ENCODE measurements at regions not wholly inside any gene's neighbourhood (a gene's known extent, or its start where the extent isn't known, plus 50 kb on each side); places are given as distances from the start of the nearest gene placed in this dataset.

DNA sequence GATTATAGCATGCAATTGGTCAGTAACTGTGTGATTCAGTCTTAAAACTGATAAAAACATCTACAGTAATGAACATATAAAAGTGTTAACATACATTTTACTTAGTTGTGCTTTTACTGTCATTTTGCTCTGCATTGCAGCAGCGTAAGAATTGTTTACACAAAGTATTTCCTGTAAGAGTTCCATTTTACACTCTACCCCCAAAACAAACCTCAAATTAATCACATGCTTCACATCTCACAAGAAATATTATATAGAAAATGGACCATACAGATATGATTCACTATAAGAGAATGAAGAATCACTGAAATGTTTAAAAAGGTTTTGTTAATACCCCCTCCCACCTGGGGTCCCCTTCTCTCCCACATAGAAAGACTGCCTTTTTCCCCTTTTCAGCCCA lies 225.9 kb upstream of the LRRN1 start:
- no peak overlapping the region for H3K27ac ChIP-seq (ENCODE audit: low read depth, low read length, poor library complexity, severe bottlenecking)
- H3K36me3 ChIP-seq (ENCODE audit: insufficient read depth, low read length, poor library complexity, severe bottlenecking), result no peaks in the 10 kb centered on the region
- POLR2A ChIA-PET (ENCODE audit: low non-redundant PET), result no interaction called here
- no TSS peak for BruUV-seq (replicated peaks)
- CTCF ChIA-PET, result no interaction called here
- no peak for DNase-seq (ENCODE audit: low spot score)
- peaks cover 13% of the 10 kb centered on the region for H3K9me3 ChIP-seq (ENCODE audit: low read depth, low read length, poor library complexity, severe bottlenecking)
- no peaks in the 10 kb centered on the region for H3K27me3 ChIP-seq (replicated peaks; ENCODE audit: insufficient read depth, low read depth, low read length, poor library complexity)
- intact Hi-C loops (cut with micrococcal nuclease; ENCODE audit: unreplicated experiment), result no loop called here
- TF ChIP-seq, protein P1, sequence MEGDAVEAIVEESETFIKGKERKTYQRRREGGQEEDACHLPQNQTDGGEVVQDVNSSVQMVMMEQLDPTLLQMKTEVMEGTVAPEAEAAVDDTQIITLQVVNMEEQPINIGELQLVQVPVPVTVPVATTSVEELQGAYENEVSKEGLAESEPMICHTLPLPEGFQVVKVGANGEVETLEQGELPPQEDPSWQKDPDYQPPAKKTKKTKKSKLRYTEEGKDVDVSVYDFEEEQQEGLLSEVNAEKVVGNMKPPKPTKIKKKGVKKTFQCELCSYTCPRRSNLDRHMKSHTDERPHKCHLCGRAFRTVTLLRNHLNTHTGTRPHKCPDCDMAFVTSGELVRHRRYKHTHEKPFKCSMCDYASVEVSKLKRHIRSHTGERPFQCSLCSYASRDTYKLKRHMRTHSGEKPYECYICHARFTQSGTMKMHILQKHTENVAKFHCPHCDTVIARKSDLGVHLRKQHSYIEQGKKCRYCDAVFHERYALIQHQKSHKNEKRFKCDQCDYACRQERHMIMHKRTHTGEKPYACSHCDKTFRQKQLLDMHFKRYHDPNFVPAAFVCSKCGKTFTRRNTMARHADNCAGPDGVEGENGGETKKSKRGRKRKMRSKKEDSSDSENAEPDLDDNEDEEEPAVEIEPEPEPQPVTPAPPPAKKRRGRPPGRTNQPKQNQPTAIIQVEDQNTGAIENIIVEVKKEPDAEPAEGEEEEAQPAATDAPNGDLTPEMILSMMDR (conservative IDR thresholded peaks at IDR 0.05; ENCODE audit: low read depth, low read length), result no peak
- TF ChIP-seq EZH2 (IDR thresholded peaks at IDR 0.05; ENCODE audit: borderline replicate concordance, low read depth, low read length, poor library complexity, severe bottlenecking), result no peak
- H3K4me3 ChIP-seq (ENCODE audit: low read depth, low read length, poor library complexity, severe bottlenecking), result no peak overlapping the region
- H3K4me1 ChIP-seq (ENCODE audit: insufficient read depth, low read length, poor library complexity, severe bottlenecking), result no peaks in the 10 kb centered on the region

DNA sequence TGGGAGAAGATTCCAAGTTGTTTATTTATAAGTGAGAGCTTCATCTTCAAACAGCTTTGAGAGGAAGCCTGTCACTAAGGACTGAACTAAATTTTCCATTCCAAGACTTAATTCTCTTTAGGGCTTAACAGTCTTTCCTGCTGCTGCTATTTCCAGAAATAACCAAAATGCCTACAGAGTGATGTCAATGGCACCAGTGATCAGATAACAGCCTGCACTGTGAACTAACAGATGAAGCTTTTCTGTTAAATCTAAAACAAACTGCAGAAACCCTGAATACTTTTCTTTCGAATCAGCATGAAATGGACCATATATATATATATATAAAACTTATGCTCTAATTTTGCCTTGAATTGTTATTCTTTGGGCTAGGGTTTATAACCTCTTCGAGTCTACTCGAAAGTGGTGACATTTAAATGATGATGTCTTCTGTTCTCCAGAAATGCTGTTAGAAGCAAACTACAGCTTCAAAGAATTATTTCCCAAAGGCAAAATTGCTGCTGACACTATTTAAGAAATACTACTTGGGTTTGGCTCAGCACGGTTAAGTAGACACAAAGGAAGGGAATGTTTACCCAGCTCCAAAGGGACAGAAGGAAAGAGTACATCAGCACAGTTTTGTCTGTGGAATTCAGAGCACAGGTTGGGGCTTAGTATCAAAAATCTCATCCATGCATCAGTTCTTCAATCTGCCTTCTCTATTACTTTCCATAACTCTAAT lies 238.5 kb upstream of the LRRN1 start:
- intact Hi-C loops (cut with micrococcal nuclease; ENCODE audit: unreplicated experiment), result no loop called here
- no peak overlapping the region for H3K27ac ChIP-seq (ENCODE audit: low read depth, low read length, poor library complexity, severe bottlenecking)
- no peaks in the 10 kb centered on the region for H3K27me3 ChIP-seq (replicated peaks; ENCODE audit: insufficient read depth, low read depth, low read length, poor library complexity)
- no peak for TF ChIP-seq EZH2 (IDR thresholded peaks at IDR 0.05; ENCODE audit: borderline replicate concordance, low read depth, low read length, poor library complexity, severe bottlenecking)
- TF ChIP-seq, protein P1 (conservative IDR thresholded peaks at IDR 0.05; ENCODE audit: low read depth, low read length), result no peak
- H3K9me3 ChIP-seq (ENCODE audit: low read depth, low read length, poor library complexity, severe bottlenecking), result peaks cover 3% of the 10 kb centered on the region
- no TSS peak for BruUV-seq (replicated peaks)
- no peak overlapping the region for H3K4me3 ChIP-seq (ENCODE audit: low read depth, low read length, poor library complexity, severe bottlenecking)
- ChIA-PET POLR2A (ENCODE audit: low non-redundant PET) (no interaction called here), CTCF (no interaction called here)
- no peak for DNase-seq (ENCODE audit: low spot score)
- no peaks in the 10 kb centered on the region for H3K4me1 ChIP-seq (ENCODE audit: insufficient read depth, low read length, poor library complexity, severe bottlenecking)
- no peaks in the 10 kb centered on the region for H3K36me3 ChIP-seq (ENCODE audit: insufficient read depth, low read length, poor library complexity, severe bottlenecking)

DNA sequence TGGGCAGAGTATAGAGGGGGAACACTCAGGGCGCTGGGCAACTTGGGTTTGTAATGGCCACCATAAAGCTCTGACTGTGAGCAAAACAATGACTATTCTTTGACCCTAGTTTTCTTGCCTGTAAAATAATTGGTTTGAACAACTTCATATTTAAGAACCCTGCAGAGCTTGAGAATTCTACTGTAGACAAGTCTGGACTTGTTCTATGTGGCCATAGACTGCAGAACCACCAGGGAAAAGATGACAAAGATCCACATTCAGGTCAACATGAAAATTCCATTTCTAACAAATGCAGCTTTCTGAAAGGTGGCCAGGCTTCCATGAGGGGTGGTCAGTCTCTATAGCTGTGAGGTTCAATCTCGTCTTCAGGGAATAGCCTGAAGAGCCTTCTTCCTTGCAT lies 239.4 kb upstream of the LRRN1 start:
- Histone ChIP-seq H3K27ac (ENCODE audit: low read depth, low read length, poor library complexity, severe bottlenecking) (no peak overlapping the region), H3K4me1 (ENCODE audit: insufficient read depth, low read length, poor library complexity, severe bottlenecking) (no peaks in the 10 kb centered on the region), H3K36me3 (ENCODE audit: insufficient read depth, low read length, poor library complexity, severe bottlenecking) (no peaks in the 10 kb centered on the region), H3K27me3 (replicated peaks; ENCODE audit: insufficient read depth, low read depth, low read length, poor library complexity) (no peaks in the 10 kb centered on the region), H3K4me3 (ENCODE audit: low read depth, low read length, poor library complexity, severe bottlenecking) (no peak overlapping the region), H3K9me3 (ENCODE audit: low read depth, low read length, poor library complexity, severe bottlenecking) (peaks cover 1% of the 10 kb centered on the region)
- TF ChIP-seq, protein P1 (conservative IDR thresholded peaks at IDR 0.05; ENCODE audit: low read depth, low read length), result no peak
- TF ChIP-seq EZH2 (IDR thresholded peaks at IDR 0.05; ENCODE audit: borderline replicate concordance, low read depth, low read length, poor library complexity, severe bottlenecking), result no peak
- CTCF ChIA-PET, result no interaction called here
- no peak for DNase-seq (ENCODE audit: low spot score)
- BruUV-seq (replicated peaks), result no TSS peak
- intact Hi-C loops (cut with micrococcal nuclease; ENCODE audit: unreplicated experiment), result no loop called here
- POLR2A ChIA-PET (ENCODE audit: low non-redundant PET), result no interaction called here

All from A673 (cell line).